PFSK-1 (cell line): ENCODE measurements at regions not wholly inside any gene's neighbourhood (a gene's known extent, or its start where the extent isn't known, plus 50 kb on each side); places are given as distances from the start of the nearest gene placed in this dataset.

ENCODE experiments used
- FOXP2 ChIP-seq: optimal IDR thresholded peaks from 2 replicates; pipeline ENCODE3; 2011; ENCODE audit warnings: borderline replicate concordance, control low read depth, inconsistent platforms; ENCODE audit not compliant: insufficient read depth; ENCODE audit errors: extremely low read length, extremely low read depth
- POLR2AphosphoS5 ChIP-seq: IDR thresholded peaks from 2 replicates; pipeline ENCODE4 v1.6.1; 2012; ENCODE audit warnings: low read depth, mild to moderate bottlenecking, control low read depth, low read length, moderate library complexity
- REST ChIP-seq, 2 experiments: IDR thresholded peaks; 2 replicates each; pipeline versions ENCODE4 v1.6.1 to v1.8.0; 2011 to 2012; ENCODE audit warnings: low read depth in 2 of 2, low read length in 2 of 2, control low read depth in 1 of 2, inconsistent platforms in 1 of 2, mild to moderate bottlenecking in 1 of 2, moderate library complexity in 1 of 2; ENCODE audit not compliant: insufficient read depth in 1 of 2
- SIN3A ChIP-seq: IDR thresholded peaks from 2 replicates; pipeline ENCODE4 v1.6.1; 2012; ENCODE audit warnings: mild to moderate bottlenecking, low read length, moderate library complexity, borderline replicate concordance; ENCODE audit not compliant: insufficient read depth
- TAF1 ChIP-seq: IDR thresholded peaks from 2 replicates; pipeline ENCODE4 v1.6.1; 2012; ENCODE audit warnings: low read length, control low read depth, borderline replicate concordance; ENCODE audit not compliant: insufficient read depth

GRCh38 chr21:27487676-27488075 is 520.8 kb upstream of the ADAMTS5 start:
- TF ChIP-seq POLR2AphosphoS5 = no peak
- no peak for TF ChIP-seq REST (IDR thresholded peaks at IDR 0.05; ENCODE audit: insufficient read depth in 1 of 2, low read depth in 2 of 2, low read length in 2 of 2)
- TF ChIP-seq SIN3A = no peak
- TF ChIP-seq FOXP2 = no peak
- no peak for TF ChIP-seq TAF1

DNA sequence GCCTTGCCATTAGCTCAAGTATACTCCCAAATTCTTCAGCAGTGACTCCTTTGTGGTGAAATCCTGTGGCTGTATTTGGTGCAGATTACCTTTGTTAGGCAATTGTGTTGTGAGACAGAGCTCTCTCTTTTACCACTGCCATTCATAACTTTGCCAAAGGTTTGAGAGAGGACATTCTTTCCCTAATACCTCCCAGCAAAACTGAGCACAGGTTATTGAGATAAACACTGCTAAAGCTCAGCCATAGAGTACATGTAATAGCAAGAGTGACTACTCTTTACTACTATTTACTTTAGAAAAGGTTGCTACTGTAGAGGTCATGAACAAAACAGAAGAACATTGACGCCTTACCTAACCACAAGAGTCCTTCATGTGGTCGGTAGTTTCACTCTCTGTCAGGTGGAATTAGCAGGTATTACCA is 514.0 kb upstream of the ADAMTS5 start:
- TF ChIP-seq REST (IDR thresholded peaks at IDR 0.05; ENCODE audit: insufficient read depth in 1 of 2, low read depth in 2 of 2, low read length in 2 of 2) = no peak
- TF ChIP-seq FOXP2 = no peak
- no peak for TF ChIP-seq TAF1
- TF ChIP-seq SIN3A = no peak
- no peak for TF ChIP-seq POLR2AphosphoS5

- no peak for TF ChIP-seq TAF1
- TF ChIP-seq POLR2AphosphoS5 = no peak
- no peak for TF ChIP-seq FOXP2
Observed at GRCh38 chr21:27477296-27477695, 510.4 kb upstream of the ADAMTS5 start.

DNA sequence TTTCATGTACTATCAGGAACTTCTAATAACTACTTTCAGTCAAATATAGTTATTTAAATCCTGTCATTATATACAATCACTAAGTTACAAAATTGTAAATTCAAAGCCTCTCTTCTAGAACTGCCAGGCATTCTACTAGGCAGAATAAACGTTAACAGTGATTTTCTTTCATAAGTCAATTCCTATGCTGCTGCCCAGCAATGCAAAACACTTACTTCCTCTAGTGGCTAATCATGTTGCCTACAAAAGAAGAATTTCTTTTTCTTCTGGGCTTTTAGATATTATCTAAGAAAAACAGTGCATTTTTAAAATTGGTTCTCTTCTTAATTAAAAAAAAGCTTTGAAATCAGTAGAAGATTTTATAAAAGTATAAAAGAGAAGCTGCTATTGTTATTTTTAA is 509.8 kb upstream of the ADAMTS5 start:
- TF ChIP-seq REST (IDR thresholded peaks at IDR 0.05; ENCODE audit: insufficient read depth in 1 of 2, low read depth in 2 of 2, low read length in 2 of 2) = no peak
- TF ChIP-seq SIN3A = no peak
- no peak for TF ChIP-seq TAF1
- TF ChIP-seq POLR2AphosphoS5 = no peak
- no peak for TF ChIP-seq FOXP2

- TF ChIP-seq SIN3A (no peak), POLR2AphosphoS5 (no peak), TAF1 (no peak), FOXP2 (no peak), REST (IDR thresholded peaks at IDR 0.05; ENCODE audit: insufficient read depth in 1 of 2, low read depth in 2 of 2, low read length in 2 of 2) (no peak)
Observed at GRCh38 chr21:27475363-27475955, 508.6 kb upstream of the ADAMTS5 start.
